ENCODE measurements at regions not wholly inside any gene's neighbourhood (a gene's known extent, or its start where the extent isn't known, plus 50 kb on each side); places are given as distances from the start of the nearest gene placed in this dataset.

DNA sequence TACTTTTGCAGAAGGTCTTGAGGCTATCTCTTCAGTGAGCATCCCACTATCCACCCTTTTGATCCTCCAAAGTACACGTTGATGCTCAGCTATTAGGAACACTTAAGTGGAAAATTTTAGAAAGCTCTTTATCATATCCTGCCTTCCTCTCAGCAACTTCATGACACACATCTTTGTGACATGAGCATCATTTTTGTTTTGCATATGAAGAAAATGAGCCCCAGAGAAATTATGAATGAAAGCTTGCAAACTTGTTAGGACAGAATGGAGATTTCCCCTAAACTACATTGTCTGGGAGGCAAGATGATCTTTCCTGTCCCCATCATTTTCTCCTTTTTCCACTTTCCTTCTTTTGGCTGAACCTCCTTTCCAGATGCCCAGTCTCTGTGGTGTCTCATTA lies 239.4 kb upstream of the PIK3R1 start:
- H3K27me3 Mint-ChIP-seq: no peaks in the 10 kb centered on the region
- H3K36me3 Mint-ChIP-seq: no peaks in the 10 kb centered on the region
- no peak overlapping the region for H3K4me3 Mint-ChIP-seq
- H3K27ac Mint-ChIP-seq: no peak overlapping the region
- DNase-seq: no peak
- H3K9me3 Mint-ChIP-seq: no peaks in the 10 kb centered on the region
- H3K4me1 Mint-ChIP-seq: peaks cover 3% of the 10 kb centered on the region

DNA sequence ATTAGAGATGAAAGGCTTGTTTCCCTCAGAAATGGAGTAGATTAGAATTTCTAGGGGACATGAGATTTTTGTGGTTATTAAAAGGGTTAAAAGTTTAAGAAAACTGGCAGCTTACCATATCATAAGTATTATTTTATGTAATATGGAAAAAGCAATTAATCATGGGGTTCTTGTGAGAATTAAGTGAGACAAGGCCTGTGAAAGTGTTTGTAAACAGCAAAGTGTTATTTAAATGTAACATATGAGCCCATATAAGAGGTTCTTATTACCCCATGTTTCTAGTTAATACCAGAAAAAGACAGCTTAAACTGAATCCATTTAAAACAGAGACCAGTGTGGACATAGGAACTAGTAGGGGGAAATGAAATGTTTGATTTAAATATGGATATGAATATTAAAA lies 241.1 kb upstream of the PIK3R1 start:
- H3K4me3 Mint-ChIP-seq: no peak overlapping the region
- H3K4me1 Mint-ChIP-seq: peaks cover 3% of the 10 kb centered on the region
- H3K27me3 Mint-ChIP-seq: no peaks in the 10 kb centered on the region
- no peak for DNase-seq
- H3K36me3 Mint-ChIP-seq: no peaks in the 10 kb centered on the region
- no peak overlapping the region for H3K27ac Mint-ChIP-seq
- H3K9me3 Mint-ChIP-seq: no peaks in the 10 kb centered on the region

DNA sequence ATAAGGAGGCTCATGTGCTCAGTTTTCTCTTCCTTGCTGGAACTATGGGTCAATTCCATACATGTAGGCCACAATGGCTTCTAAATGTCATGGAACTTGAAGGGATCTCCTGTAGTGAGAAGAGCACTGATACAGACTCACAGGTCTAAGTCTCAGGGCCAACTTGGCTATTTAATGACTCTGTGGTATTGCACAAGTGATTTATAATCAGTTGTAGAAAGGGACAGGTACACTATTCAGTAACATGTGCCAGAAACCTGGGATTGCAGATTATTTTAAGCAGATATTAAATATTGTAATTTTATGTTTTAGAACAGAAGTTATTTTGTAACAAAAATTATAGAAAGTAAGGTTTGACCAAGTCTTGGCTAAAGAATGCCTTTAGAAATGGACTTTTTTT lies 241.5 kb upstream of the PIK3R1 start:
- no peak overlapping the region for H3K4me3 Mint-ChIP-seq
- H3K36me3 Mint-ChIP-seq: no peaks in the 10 kb centered on the region
- H3K4me1 Mint-ChIP-seq: peaks cover 3% of the 10 kb centered on the region
- H3K27me3 Mint-ChIP-seq: no peaks in the 10 kb centered on the region
- no peaks in the 10 kb centered on the region for H3K9me3 Mint-ChIP-seq
- DNase-seq: no peak
- H3K27ac Mint-ChIP-seq: no peak overlapping the region

DNA sequence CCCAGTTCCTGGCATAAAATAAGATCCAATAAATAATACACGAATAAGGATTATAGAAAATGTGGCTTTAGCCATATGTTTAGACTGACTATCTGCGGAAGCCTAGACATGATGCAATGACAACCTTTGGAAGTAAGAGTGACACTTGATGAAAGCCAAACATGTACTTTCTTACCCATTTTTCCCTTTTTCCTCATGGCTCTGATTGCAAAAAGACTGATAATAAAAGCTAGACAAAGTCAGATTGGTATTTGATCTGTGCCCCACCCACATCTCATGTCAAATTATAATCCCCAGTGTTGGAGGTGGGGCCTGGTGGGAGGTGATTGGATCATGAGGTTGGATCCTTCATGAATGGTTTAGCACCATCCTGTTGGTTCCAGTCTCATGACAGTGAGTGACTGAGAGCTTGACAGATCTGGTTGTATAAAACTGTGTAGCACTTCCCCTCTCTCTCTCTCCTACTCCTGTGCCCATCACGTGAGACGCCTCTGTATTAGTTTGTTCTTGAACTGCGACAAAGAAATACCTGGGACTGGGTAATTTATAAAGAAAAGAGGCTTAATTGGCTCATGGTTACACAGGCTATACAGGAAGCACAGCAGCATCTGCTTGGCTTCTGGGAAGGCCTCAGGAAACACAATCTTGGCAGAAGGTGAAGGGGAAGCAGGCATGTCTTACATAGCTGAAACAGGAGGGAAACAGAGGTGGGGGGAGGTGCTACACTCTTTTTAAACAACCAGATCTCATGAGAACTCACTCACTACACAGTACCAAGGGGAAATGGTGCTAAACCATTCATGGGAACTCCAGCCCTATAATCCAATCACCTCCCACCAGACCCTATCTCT lies 243.4 kb upstream of the PIK3R1 start:
- Mint-ChIP-seq H3K4me1 (peaks cover 3% of the 10 kb centered on the region), H3K27me3 (no peaks in the 10 kb centered on the region), H3K36me3 (no peaks in the 10 kb centered on the region), H3K9me3 (no peaks in the 10 kb centered on the region), H3K4me3 (no peak overlapping the region), H3K27ac (no peak overlapping the region)
- DNase-seq: no peak

DNA sequence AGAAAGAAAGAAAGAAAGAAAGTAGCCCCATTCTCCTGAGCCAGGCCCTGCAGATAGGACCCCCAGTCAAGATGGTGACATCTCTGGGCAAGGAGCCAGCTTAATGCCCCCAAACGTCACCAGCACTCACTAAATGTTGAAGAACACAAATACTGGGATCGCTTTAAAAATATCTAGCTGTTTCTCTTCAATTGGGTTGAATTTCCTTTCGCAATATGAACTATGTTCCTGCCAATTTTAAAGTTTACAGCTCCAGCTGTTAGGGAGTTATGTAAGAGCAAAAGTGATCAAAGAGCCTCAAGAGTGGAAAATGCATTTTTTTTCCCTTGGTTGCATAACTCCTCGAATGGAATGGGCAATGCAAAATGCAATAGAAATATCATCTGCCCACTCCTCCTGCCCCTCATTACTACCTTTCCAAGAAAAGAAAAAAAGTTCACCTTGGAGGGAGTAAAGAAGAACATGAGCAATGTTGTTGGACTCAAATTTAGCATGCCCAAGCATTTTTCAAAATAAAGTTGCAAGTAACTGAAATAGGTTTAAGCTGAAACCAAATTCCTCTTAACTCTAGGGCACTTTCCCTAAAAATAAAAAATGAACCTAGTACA lies 244.2 kb upstream of the PIK3R1 start:
- H3K27me3 Mint-ChIP-seq: no peaks in the 10 kb centered on the region
- peaks cover 2% of the 10 kb centered on the region for H3K4me1 Mint-ChIP-seq
- H3K36me3 Mint-ChIP-seq: no peaks in the 10 kb centered on the region
- no peak overlapping the region for H3K27ac Mint-ChIP-seq
- H3K9me3 Mint-ChIP-seq: no peaks in the 10 kb centered on the region
- H3K4me3 Mint-ChIP-seq: no peak overlapping the region
- DNase-seq: no peak

DNA sequence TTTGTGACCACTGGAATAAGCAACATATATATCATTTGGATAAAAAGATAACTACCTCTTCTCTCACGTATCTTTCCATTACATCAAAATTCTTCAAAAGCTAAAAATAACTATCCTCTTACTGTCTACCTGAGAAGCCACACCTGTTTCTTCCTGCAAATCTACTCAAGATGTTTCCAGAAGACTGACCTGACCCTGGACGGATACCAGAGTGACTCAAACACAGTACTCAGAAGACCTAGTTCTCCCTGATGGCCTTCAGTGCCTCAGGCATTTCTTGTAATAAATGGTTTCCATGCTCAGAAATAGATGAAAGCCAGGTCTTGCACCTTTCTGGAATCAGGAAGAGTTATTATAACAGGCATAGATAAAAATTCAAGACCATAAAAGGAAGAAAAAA lies 245.9 kb upstream of the PIK3R1 start:
- Mint-ChIP-seq H3K27ac (no peak overlapping the region), H3K27me3 (no peaks in the 10 kb centered on the region), H3K9me3 (no peaks in the 10 kb centered on the region), H3K4me1 (no peaks in the 10 kb centered on the region), H3K36me3 (no peaks in the 10 kb centered on the region), H3K4me3 (no peak overlapping the region)
- no peak for DNase-seq

DNA sequence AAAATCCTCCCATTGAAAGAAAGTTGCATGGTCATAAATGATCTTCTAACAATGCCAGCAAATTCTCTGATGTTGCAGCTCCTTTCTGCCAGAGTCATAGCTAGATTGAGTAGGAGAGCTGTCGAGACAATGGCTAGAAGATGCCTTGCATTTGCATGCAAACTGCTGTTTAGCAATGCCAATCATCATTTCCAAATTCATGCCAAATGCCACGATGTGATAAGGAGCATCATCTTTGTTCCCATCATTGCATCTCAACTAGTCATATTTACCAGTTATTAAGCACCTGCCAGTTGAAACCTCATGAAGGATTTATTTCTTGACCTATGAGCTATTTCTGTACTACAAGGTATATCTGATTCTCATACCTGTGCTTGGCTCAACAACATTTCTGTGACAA lies 246.4 kb upstream of the PIK3R1 start:
- H3K27me3 Mint-ChIP-seq: no peaks in the 10 kb centered on the region
- H3K27ac Mint-ChIP-seq: no peak overlapping the region
- no peak overlapping the region for H3K4me3 Mint-ChIP-seq
- no peaks in the 10 kb centered on the region for H3K36me3 Mint-ChIP-seq
- no peak for DNase-seq
- no peaks in the 10 kb centered on the region for H3K4me1 Mint-ChIP-seq
- no peaks in the 10 kb centered on the region for H3K9me3 Mint-ChIP-seq

DNA sequence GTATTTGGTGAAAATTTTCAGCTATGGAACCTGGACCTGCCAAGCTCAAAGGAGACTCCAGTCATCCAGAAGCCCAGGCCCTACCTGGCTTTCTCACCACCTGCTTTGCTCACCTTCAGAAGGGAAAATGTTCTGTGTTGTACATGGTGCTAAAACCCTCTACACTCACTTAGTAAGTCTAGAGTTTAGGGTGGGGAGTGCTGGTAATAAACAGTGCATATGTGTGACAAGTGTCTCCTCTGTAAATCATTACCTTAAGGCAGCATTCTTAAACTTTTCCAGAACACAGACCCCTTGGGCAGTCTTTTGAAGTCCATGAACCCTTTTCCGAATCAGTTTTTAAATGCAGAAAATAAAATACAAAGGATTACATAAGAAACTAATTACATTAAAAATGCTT lies 248.8 kb upstream of the PIK3R1 start:
- DNase-seq: no peak
- no peaks in the 10 kb centered on the region for H3K27me3 Mint-ChIP-seq
- no peaks in the 10 kb centered on the region for H3K36me3 Mint-ChIP-seq
- H3K4me3 Mint-ChIP-seq: no peak overlapping the region
- no peaks in the 10 kb centered on the region for H3K9me3 Mint-ChIP-seq
- H3K4me1 Mint-ChIP-seq: no peaks in the 10 kb centered on the region
- no peak overlapping the region for H3K27ac Mint-ChIP-seq

DNA sequence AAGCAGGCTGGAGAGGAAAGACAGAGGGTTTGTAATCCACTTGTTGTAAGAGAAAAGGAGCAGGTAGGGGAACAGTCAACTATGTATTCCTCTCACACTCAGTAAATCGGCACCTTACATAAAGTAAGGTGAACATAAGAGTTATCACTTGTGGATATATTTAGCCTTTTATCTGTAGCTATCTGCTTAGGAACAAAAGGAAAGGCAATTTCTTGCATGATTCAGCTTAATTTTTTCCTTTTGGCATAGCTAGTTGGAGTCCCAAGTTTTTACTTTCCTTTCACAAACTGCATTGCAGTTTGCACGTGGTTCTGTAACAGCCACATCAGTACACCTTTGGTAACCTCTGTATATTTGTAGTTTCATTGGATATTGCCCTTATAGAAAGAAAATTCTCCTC lies 250.9 kb upstream of the PIK3R1 start:
- Mint-ChIP-seq H3K27me3 (no peaks in the 10 kb centered on the region), H3K9me3 (no peaks in the 10 kb centered on the region), H3K27ac (no peak overlapping the region), H3K4me1 (no peaks in the 10 kb centered on the region), H3K36me3 (no peaks in the 10 kb centered on the region), H3K4me3 (no peak overlapping the region)
- DNase-seq: no peak

DNA sequence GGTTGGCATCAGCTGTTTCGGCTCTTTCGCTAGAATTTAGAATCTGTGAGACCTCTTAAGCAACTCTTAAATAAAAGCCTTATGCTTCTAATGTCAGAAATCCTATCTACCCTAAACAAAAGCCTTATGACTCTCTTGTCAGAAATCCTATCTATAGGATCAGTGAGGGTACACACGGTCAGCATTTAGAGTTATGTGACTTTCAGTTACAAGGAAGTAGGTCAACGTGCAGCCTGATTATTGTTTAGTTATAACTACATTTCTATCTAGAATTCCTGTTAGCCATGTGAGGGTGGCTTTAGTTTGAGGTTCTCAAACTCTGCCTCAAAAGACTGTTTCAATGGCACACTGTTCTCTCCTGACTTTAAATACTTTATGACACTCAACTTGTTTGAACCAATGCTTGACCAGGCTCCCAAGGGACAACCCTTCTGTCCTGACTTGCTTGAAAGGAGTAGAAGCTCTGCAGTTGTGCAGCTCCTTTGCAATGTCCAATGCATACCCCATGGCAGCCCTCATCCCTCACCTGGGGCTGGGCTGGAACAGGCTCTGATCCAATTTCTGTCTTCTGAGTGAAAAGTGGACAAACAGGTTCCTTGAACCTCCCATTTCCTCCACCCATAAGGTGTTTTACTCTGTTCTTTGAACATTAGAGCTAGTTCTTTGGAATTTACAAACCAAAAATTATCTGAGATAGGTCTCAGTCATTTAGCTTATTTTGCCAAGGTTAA lies 251.6 kb upstream of the PIK3R1 start:
- no peaks in the 10 kb centered on the region for H3K36me3 Mint-ChIP-seq
- H3K4me1 Mint-ChIP-seq: no peaks in the 10 kb centered on the region
- no peaks in the 10 kb centered on the region for H3K9me3 Mint-ChIP-seq
- H3K4me3 Mint-ChIP-seq: no peak overlapping the region
- no peak for DNase-seq
- no peaks in the 10 kb centered on the region for H3K27me3 Mint-ChIP-seq
- no peak overlapping the region for H3K27ac Mint-ChIP-seq

DNA sequence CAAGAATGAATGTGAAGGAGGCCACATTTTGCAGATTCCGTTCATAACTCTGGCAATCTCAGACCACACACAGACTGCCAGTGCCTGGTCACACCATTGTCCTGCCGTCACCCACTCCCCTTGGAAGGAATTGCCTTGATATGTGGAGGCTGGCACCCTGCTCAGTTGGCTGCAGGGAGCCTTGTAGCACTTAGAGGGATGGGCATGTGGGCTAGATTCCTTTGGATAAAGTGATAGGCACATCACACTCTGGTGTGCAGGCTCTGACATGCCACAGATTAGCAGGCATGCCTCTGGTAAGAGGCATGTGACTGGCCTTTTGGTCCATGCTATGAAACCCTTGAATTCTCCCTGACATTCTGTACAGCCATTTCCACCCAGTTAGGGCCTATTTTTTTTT lies 254.6 kb upstream of the PIK3R1 start:
- no peak for DNase-seq
- no peaks in the 10 kb centered on the region for H3K36me3 Mint-ChIP-seq
- no peaks in the 10 kb centered on the region for H3K27me3 Mint-ChIP-seq
- H3K27ac Mint-ChIP-seq: no peak overlapping the region
- H3K4me1 Mint-ChIP-seq: no peaks in the 10 kb centered on the region
- no peaks in the 10 kb centered on the region for H3K9me3 Mint-ChIP-seq
- no peak overlapping the region for H3K4me3 Mint-ChIP-seq

DNA sequence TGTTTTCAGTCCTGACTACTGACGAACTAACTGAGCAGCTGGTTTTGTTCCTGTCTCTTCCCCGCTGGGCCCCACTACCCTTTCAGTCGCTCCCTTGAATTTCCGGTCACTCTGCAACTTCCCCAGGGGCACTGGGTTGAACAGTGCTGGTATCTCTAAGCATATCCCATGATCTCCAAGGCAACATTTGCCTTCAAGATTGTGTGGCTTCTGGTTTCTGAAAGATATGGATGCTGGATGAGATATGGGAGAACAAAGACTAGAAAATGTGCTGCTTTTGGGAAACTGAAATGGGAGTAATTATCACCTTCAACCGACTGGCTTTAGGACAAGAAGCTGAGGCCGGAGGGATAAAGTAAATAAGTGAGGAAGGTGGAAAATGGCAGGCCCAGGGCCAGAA lies 258.2 kb upstream of the PIK3R1 start:
- Mint-ChIP-seq H3K9me3 (no peaks in the 10 kb centered on the region), H3K36me3 (no peaks in the 10 kb centered on the region), H3K4me1 (no peaks in the 10 kb centered on the region), H3K4me3 (no peak overlapping the region), H3K27ac (no peak overlapping the region), H3K27me3 (peaks cover 5% of the 10 kb centered on the region)
- no peak for DNase-seq

DNA sequence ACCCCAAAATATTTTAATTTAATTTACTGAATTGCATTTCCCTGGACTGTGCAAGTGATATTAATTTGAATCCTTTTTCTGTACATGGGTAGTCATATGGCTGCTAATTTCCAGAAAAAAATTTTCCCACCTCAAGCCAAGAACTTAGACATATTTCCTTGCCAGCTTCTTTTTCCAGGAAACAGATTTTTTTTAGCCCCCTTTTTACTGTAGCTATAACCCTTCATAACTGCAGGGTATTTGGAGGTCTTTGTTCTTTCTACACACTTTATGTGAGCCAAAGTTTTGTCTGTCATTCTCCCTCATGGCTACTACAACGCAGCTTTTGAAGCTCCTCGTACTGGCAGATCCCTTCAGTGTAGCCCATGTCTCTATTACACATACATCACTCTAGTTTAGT lies 261.2 kb upstream of the PIK3R1 start:
- DNase-seq: no peak
- H3K4me3 Mint-ChIP-seq: no peak overlapping the region
- H3K9me3 Mint-ChIP-seq: no peaks in the 10 kb centered on the region
- H3K27ac Mint-ChIP-seq: no peak overlapping the region
- no peaks in the 10 kb centered on the region for H3K4me1 Mint-ChIP-seq
- H3K36me3 Mint-ChIP-seq: no peaks in the 10 kb centered on the region
- peaks cover 5% of the 10 kb centered on the region for H3K27me3 Mint-ChIP-seq

DNA sequence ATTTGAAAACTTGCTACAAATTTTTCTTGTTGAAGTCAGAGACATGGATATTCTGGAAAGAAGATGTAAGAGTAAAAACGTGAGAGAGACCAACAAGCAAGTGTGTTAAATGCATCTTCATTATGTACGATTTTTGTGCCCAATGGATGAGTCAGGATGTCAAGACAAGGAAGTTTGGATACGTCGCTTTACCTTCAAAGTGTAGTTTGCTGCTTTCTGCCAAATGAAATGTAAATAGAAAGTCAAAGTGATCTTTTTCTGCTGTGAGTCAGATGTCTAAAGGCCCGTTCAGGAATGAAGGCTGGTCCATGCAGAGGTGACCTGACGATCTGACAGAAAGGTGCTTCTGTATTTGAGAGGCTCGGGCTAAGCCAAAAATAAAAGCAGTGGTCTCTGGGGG lies 273.1 kb upstream of the PIK3R1 start:
- Mint-ChIP-seq H3K4me1 (no peaks in the 10 kb centered on the region), H3K9me3 (no peaks in the 10 kb centered on the region), H3K36me3 (no peaks in the 10 kb centered on the region), H3K4me3 (no peak overlapping the region), H3K27me3 (no peaks in the 10 kb centered on the region), H3K27ac (no peak overlapping the region)
- DNase-seq: no peak

DNA sequence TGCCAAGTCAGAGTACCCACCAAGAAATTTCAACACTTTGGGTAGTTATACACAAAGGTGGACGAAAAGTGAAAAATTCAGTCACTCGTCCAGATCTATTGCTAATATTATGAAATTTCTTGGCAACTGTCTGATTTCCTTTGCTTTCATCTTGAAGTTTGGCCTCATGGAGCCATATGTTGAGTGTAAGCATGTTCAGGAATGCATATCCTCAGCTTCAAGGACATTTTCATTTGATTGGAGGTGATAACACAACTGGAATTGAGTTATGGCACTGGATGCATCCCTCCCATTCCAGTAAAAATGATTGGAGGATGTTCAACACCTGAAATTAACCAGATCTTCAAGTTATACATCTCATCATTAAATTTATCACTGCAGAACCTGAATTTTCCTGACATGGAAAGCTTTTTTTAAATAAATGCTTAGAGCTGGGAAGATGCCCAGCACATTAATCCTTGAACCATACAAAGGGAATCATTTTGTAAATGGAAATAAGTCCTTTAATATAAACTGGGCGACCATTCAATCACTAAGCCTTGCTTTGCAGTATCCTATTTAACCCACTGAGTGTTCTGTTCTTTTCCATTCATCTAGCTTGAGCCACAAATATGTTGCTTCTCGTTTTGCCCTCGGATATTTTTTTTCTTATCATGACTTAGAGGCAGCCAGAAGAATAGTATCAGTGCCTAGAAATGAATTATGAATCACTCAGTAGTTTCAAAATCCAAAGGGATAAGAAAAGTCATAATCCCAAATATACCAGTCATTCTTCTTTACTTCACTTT lies 273.7 kb upstream of the PIK3R1 start:
- no peaks in the 10 kb centered on the region for H3K9me3 Mint-ChIP-seq
- no peak overlapping the region for H3K27ac Mint-ChIP-seq
- no peak overlapping the region for H3K4me3 Mint-ChIP-seq
- H3K4me1 Mint-ChIP-seq: no peaks in the 10 kb centered on the region
- no peaks in the 10 kb centered on the region for H3K27me3 Mint-ChIP-seq
- no peak for DNase-seq
- H3K36me3 Mint-ChIP-seq: no peaks in the 10 kb centered on the region
